ENCODE measurements at regions not wholly inside any gene's neighbourhood (a gene's known extent, or its start where the extent isn't known, plus 50 kb on each side); places are given as distances from the start of the nearest gene placed in this dataset.

DNA sequence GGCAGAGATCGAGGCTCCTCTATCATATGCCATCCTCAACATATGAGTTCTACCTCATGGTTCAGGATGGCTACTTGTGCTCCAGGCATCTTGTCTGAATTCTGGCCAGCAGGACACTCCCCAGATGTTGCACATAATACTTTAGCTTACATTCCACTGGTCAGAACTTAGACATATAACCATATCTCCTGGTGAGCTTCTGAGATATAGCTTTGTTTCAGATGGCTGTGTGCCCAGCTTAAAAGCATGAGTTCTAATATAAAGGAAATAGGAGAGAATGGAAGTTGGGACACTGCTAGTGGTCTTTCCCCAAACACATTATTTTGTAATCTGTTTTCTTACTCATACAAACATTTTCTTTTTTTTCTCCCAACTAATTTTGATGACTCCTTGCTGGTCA is 50.8 kb upstream of the IFRD1 start:
- POLR2A ChIA-PET: no interaction called here
- DNase-seq (ENCODE audit: low read depth, low spot score): no peak

DNA sequence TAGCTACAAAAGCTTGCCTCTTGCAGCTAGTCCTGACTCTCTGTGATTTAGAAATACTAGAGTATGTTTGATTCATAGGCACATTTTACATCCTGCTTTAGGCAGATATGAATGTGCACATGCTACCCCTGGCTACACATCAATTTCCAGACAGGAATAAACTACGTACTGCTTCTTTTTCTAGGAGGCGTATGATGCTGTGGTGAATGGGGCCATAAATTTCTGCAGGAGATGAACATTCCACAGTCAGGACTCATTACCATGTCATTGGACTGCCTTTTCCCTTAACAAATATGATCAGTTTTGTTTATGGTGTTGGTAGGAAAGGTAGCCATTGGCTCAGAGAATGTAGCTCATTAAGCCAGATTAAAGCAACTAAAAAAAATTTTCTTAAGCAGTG is 50.1 kb upstream of the IFRD1 start:
- no peak overlapping the region for H3K4me2 ChIP-seq (ENCODE audit: insufficient read depth, low read length)
- BruUV-seq (replicated peaks): no TSS peak
- POLR2A ChIA-PET: no interaction called here
- H3K36me3 ChIP-seq (ENCODE audit: control insufficient read depth in 2 of 2, extremely low read depth in 1 of 2, insufficient read depth in 2 of 2, low read length in 2 of 2): no peaks in the 10 kb centered on the region
- no peak overlapping the region for H3K27ac ChIP-seq (ENCODE audit: insufficient read depth, low read depth, low read length)
- CTCF ChIA-PET: no interaction called here
- DNase-seq (ENCODE audit: low read depth, low spot score) (no peak), FAIRE-seq (no peak)
- TF ChIP-seq MYC (IDR thresholded peaks at IDR 0.05; ENCODE audit: low read depth, low read length): no peak
- no peak for TF ChIP-seq POLR2A (IDR thresholded peaks at IDR 0.05; ENCODE audit: low read depth, low read length)
- no peak for TF ChIP-seq POLR2AphosphoS5 (IDR thresholded peaks at IDR 0.05; ENCODE audit: insufficient read depth, low read depth, low read length)
- TF ChIP-seq MAX (IDR thresholded peaks at IDR 0.05; ENCODE audit: insufficient read depth, insufficient read length): no peak
- TF ChIP-seq EZH2 (IDR thresholded peaks at IDR 0.05; ENCODE audit: borderline replicate concordance, low read depth, low read length, severe bottlenecking): no peak
- TF ChIP-seq FOS (IDR thresholded peaks at IDR 0.05; ENCODE audit: borderline replicate concordance, insufficient read depth, low read length): no peak
- TF ChIP-seq GATA2 (IDR thresholded peaks at IDR 0.05; ENCODE audit: insufficient read depth, insufficient read length, low read depth, low read length): no peak
- no peak for TF ChIP-seq JUN (IDR thresholded peaks at IDR 0.05; ENCODE audit: borderline replicate concordance, insufficient read depth, insufficient read length, low read depth)
- TF ChIP-seq, protein P1, sequence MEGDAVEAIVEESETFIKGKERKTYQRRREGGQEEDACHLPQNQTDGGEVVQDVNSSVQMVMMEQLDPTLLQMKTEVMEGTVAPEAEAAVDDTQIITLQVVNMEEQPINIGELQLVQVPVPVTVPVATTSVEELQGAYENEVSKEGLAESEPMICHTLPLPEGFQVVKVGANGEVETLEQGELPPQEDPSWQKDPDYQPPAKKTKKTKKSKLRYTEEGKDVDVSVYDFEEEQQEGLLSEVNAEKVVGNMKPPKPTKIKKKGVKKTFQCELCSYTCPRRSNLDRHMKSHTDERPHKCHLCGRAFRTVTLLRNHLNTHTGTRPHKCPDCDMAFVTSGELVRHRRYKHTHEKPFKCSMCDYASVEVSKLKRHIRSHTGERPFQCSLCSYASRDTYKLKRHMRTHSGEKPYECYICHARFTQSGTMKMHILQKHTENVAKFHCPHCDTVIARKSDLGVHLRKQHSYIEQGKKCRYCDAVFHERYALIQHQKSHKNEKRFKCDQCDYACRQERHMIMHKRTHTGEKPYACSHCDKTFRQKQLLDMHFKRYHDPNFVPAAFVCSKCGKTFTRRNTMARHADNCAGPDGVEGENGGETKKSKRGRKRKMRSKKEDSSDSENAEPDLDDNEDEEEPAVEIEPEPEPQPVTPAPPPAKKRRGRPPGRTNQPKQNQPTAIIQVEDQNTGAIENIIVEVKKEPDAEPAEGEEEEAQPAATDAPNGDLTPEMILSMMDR (IDR thresholded peaks at IDR 0.05; ENCODE audit: extremely low read depth in 1 of 2, insufficient read depth in 1 of 2, low read depth in 1 of 2, low read length in 2 of 2): no peak
- H2AFZ ChIP-seq (ENCODE audit: low read depth, low read length): no peak overlapping the region
- no peaks in the 10 kb centered on the region for H3K4me1 ChIP-seq (ENCODE audit: control insufficient read depth, extremely low read depth, insufficient read depth, low read length)
- dilution Hi-C loops (cut with MboI; ENCODE audit: extremely low pct_ligation_motif_present, low sequenced_read_pairs) (loop anchor here (25.0 kb wide), 1 partner anchor 638 kb away; no protein-coding TSS in a partner anchor), intact Hi-C loops (cut with micrococcal nuclease) (no loop called here)
- no peak overlapping the region for H3K9ac ChIP-seq (replicated peaks; ENCODE audit: extremely low read depth, insufficient read depth, low read length)
- H4K20me1 ChIP-seq (replicated peaks; ENCODE audit: control insufficient read depth, extremely low read depth, insufficient read depth, low read length): no peaks in the 10 kb centered on the region
- H3K9me3 ChIP-seq (replicated peaks; ENCODE audit: control insufficient read depth, insufficient read depth, low read length): no peaks in the 10 kb centered on the region
- no peaks in the 10 kb centered on the region for H3K9me1 ChIP-seq (replicated peaks; ENCODE audit: control insufficient read depth, extremely low read depth, insufficient read depth, low read length)
- H3K79me2 ChIP-seq (ENCODE audit: control insufficient read depth, insufficient read depth, low read length): no peaks in the 10 kb centered on the region
- no peak overlapping the region for H3K4me3 ChIP-seq (replicated peaks in 1 of 3; ENCODE audit: insufficient read depth in 1 of 3, low read depth in 1 of 3, low read length in 3 of 3)
- H3K27me3 ChIP-seq (ENCODE audit: control insufficient read depth in 2 of 2, insufficient read depth in 2 of 2, low read length in 2 of 2): peaks cover 2 to 21% of the 10 kb centered on the region in 2 experiments

More for the DNA sequence above, 50.8 kb upstream of the IFRD1 start:
- H3K36me3 ChIP-seq (ENCODE audit: control insufficient read depth in 2 of 2, extremely low read depth in 1 of 2, insufficient read depth in 2 of 2, low read length in 2 of 2): no peaks in the 10 kb centered on the region
- no peak overlapping the region for H3K4me3 ChIP-seq (replicated peaks in 1 of 3; ENCODE audit: insufficient read depth in 1 of 3, low read depth in 1 of 3, low read length in 3 of 3)
- CTCF ChIA-PET: no interaction called here
- dilution Hi-C loops (cut with MboI; ENCODE audit: extremely low pct_ligation_motif_present, low sequenced_read_pairs): no loop called here
- no peaks in the 10 kb centered on the region for H3K79me2 ChIP-seq (ENCODE audit: control insufficient read depth, insufficient read depth, low read length)
- no peak overlapping the region for H2AFZ ChIP-seq (ENCODE audit: low read depth, low read length)
- FAIRE-seq: no peak
- H3K9ac ChIP-seq (replicated peaks; ENCODE audit: extremely low read depth, insufficient read depth, low read length): no peak overlapping the region
- H3K27ac ChIP-seq (ENCODE audit: insufficient read depth, low read depth, low read length): no peak overlapping the region
- no peaks in the 10 kb centered on the region for H3K4me1 ChIP-seq (ENCODE audit: control insufficient read depth, extremely low read depth, insufficient read depth, low read length)
- no peak overlapping the region for H3K4me2 ChIP-seq (ENCODE audit: insufficient read depth, low read length)
- intact Hi-C loops (cut with micrococcal nuclease): no loop called here
- TF ChIP-seq MAX (IDR thresholded peaks at IDR 0.05; ENCODE audit: insufficient read depth, insufficient read length) (no peak), POLR2AphosphoS5 (IDR thresholded peaks at IDR 0.05; ENCODE audit: insufficient read depth, low read depth, low read length) (no peak), POLR2A (IDR thresholded peaks at IDR 0.05; ENCODE audit: low read depth, low read length) (no peak)
- no peaks in the 10 kb centered on the region for H4K20me1 ChIP-seq (replicated peaks; ENCODE audit: control insufficient read depth, extremely low read depth, insufficient read depth, low read length)
- no peaks in the 10 kb centered on the region for H3K9me3 ChIP-seq (replicated peaks; ENCODE audit: control insufficient read depth, insufficient read depth, low read length)
- H3K9me1 ChIP-seq (replicated peaks; ENCODE audit: control insufficient read depth, extremely low read depth, insufficient read depth, low read length): no peaks in the 10 kb centered on the region
- peaks cover 3 to 21% of the 10 kb centered on the region in 2 experiments for H3K27me3 ChIP-seq (ENCODE audit: control insufficient read depth in 2 of 2, insufficient read depth in 2 of 2, low read length in 2 of 2)
- BruUV-seq (replicated peaks): no TSS peak
